ENCODE measurements at regions not wholly inside any gene's neighbourhood (a gene's known extent, or its start where the extent isn't known, plus 50 kb on each side); places are given as distances from the start of the nearest gene placed in this dataset.
"Not testable (repeated sequence)": the region's sequence is repeated elsewhere in the genome, so short reads cannot be mapped to it uniquely, and the experiment has no call there.

GRCh38 chr16:26396511-26397235 is 670.1 kb upstream of the C16orf82 start:
- no peaks in the 10 kb centered on the region for H4K20me1 ChIP-seq (ENCODE audit: control insufficient read depth, insufficient read depth, low read depth, low read length)
- H3K27ac ChIP-seq (ENCODE audit: low read depth, low read length), result no peak overlapping the region
- no peaks in the 10 kb centered on the region for H3F3A ChIP-seq (ENCODE audit: control insufficient read depth, insufficient read depth)
- no peaks in the 10 kb centered on the region for H3K9me3 ChIP-seq (ENCODE audit: control insufficient read depth, insufficient read depth, low read length)
- no peaks in the 10 kb centered on the region for H3K27me3 ChIP-seq (ENCODE audit: control insufficient read depth, low read length)
- no peak overlapping the region for H3K4me2 ChIP-seq (ENCODE audit: low read length)
- no peaks in the 10 kb centered on the region for H3K4me1 ChIP-seq (ENCODE audit: control insufficient read depth, low read length)
- TF ChIP-seq, protein P1, sequence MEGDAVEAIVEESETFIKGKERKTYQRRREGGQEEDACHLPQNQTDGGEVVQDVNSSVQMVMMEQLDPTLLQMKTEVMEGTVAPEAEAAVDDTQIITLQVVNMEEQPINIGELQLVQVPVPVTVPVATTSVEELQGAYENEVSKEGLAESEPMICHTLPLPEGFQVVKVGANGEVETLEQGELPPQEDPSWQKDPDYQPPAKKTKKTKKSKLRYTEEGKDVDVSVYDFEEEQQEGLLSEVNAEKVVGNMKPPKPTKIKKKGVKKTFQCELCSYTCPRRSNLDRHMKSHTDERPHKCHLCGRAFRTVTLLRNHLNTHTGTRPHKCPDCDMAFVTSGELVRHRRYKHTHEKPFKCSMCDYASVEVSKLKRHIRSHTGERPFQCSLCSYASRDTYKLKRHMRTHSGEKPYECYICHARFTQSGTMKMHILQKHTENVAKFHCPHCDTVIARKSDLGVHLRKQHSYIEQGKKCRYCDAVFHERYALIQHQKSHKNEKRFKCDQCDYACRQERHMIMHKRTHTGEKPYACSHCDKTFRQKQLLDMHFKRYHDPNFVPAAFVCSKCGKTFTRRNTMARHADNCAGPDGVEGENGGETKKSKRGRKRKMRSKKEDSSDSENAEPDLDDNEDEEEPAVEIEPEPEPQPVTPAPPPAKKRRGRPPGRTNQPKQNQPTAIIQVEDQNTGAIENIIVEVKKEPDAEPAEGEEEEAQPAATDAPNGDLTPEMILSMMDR (IDR thresholded peaks at IDR 0.05; ENCODE audit: low read depth, low read length, poor library complexity, severe bottlenecking), result no peak
- TF ChIP-seq EZH2phosphoT487 (IDR thresholded peaks at IDR 0.05; ENCODE audit: borderline replicate concordance, low read length), result no peak
- no peaks in the 10 kb centered on the region for H3K36me3 ChIP-seq (ENCODE audit: control insufficient read depth, low read length)
- no peak overlapping the region for H3K4me3 ChIP-seq (ENCODE audit: low read length)
- no peaks in the 10 kb centered on the region for H3K9me2 ChIP-seq (replicated peaks; ENCODE audit: control insufficient read depth, low read length)
- H3K79me2 ChIP-seq (ENCODE audit: control insufficient read depth, low read length), result no peaks in the 10 kb centered on the region

DNA sequence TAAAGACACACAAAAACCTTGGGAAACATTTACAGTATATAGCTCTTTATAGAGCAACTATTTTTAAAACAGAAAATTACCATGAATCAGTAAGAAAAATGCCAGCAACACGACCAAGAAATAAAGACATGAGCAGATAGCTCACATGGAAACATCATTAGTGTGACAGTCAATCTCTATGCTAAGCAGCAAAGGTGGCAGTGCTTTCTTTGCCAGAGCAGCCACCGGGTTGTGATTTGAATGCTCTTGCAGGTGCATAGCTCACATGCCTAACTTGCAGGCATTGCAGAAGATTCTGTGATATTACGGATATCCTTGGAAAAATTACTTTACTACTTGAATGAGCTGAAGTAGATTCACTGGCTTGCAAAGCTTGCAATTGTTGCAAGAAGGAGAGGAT is 652.9 kb upstream of the C16orf82 start:
- Histone ChIP-seq H3K27ac (ENCODE audit: low read depth, low read length) (no peak overlapping the region), H3K9me2 (replicated peaks; ENCODE audit: control insufficient read depth, low read length) (no peaks in the 10 kb centered on the region), H3K4me2 (ENCODE audit: low read length) (no peak overlapping the region), H3K4me3 (ENCODE audit: low read length) (no peak overlapping the region), H3K79me2 (ENCODE audit: control insufficient read depth, low read length) (no peaks in the 10 kb centered on the region), H4K20me1 (ENCODE audit: control insufficient read depth, insufficient read depth, low read depth, low read length) (no peaks in the 10 kb centered on the region), H3K9me3 (ENCODE audit: control insufficient read depth, insufficient read depth, low read length) (no peaks in the 10 kb centered on the region), H3F3A (ENCODE audit: control insufficient read depth, insufficient read depth) (no peaks in the 10 kb centered on the region), H3K36me3 (ENCODE audit: control insufficient read depth, low read length) (no peaks in the 10 kb centered on the region), H3K4me1 (ENCODE audit: control insufficient read depth, low read length) (no peaks in the 10 kb centered on the region), H3K27me3 (ENCODE audit: control insufficient read depth, low read length) (no peaks in the 10 kb centered on the region)
- no peak for TF ChIP-seq EZH2phosphoT487 (IDR thresholded peaks at IDR 0.05; ENCODE audit: borderline replicate concordance, low read length)
- TF ChIP-seq, protein P1 (IDR thresholded peaks at IDR 0.05; ENCODE audit: low read depth, low read length, poor library complexity, severe bottlenecking), result no peak

DNA sequence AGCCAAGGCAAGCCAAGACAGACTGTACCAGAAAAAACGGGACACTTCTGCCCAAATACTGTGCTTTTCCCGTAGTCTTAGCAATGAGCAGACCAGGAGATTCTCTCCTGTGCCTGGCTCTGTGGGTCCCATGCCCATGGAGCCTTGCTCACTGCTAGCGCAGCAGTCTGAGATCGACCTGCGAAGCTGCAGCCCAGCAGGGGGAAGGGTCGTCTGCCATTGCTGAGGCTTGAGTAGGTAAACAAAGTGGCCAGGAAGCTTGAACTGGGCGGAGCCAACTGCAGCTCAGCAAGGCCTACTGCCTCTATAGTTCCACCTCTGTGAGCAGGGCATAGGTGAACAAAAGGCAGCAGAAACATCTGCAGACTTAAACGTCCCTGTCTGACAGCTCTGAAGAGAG is 647.3 kb upstream of the C16orf82 start:
- not testable (repeated sequence) for H4K20me1 ChIP-seq (ENCODE audit: control insufficient read depth, insufficient read depth, low read depth, low read length); H3K4me3 ChIP-seq (ENCODE audit: low read length); H3K9me3 ChIP-seq (ENCODE audit: control insufficient read depth, insufficient read depth, low read length); H3K79me2 ChIP-seq (ENCODE audit: control insufficient read depth, low read length); H3K9me2 ChIP-seq (replicated peaks; ENCODE audit: control insufficient read depth, low read length); H3K27me3 ChIP-seq (ENCODE audit: control insufficient read depth, low read length); H3K4me2 ChIP-seq (ENCODE audit: low read length); H3K4me1 ChIP-seq (ENCODE audit: control insufficient read depth, low read length); H3F3A ChIP-seq (ENCODE audit: control insufficient read depth, insufficient read depth); H3K27ac ChIP-seq (ENCODE audit: low read depth, low read length); H3K36me3 ChIP-seq (ENCODE audit: control insufficient read depth, low read length)

DNA sequence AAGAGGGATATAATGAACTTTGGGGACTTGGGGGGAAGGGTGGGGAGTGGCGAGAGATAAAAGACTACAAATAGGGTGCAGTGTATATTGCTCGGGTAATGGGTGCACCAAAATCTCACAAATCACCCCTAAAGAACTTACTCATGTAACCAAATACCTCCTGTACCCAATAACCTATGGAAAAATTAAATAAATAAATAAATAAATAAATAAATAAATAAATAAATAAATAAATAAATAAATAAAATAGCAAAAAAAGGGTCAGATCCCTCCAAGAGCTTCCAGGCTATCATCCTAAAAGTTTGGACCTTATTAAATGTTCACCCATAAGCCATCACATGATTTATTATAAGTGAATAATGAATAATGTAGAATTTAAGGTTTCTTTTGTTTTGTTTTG is 636.1 kb upstream of the C16orf82 start:
- no peaks in the 10 kb centered on the region for H3K9me3 ChIP-seq (ENCODE audit: control insufficient read depth, insufficient read depth, low read length)
- no peaks in the 10 kb centered on the region for H4K20me1 ChIP-seq (ENCODE audit: control insufficient read depth, insufficient read depth, low read depth, low read length)
- no peaks in the 10 kb centered on the region for H3K9me2 ChIP-seq (replicated peaks; ENCODE audit: control insufficient read depth, low read length)
- no peak overlapping the region for H3K4me3 ChIP-seq (ENCODE audit: low read length)
- no peak overlapping the region for H3K4me2 ChIP-seq (ENCODE audit: low read length)
- no peaks in the 10 kb centered on the region for H3K27me3 ChIP-seq (ENCODE audit: control insufficient read depth, low read length)
- H3F3A ChIP-seq (ENCODE audit: control insufficient read depth, insufficient read depth), result no peaks in the 10 kb centered on the region
- TF ChIP-seq, protein P1 (IDR thresholded peaks at IDR 0.05; ENCODE audit: low read depth, low read length, poor library complexity, severe bottlenecking), result no peak
- no peak for TF ChIP-seq EZH2phosphoT487 (IDR thresholded peaks at IDR 0.05; ENCODE audit: borderline replicate concordance, low read length)
- no peak overlapping the region for H3K27ac ChIP-seq (ENCODE audit: low read depth, low read length)
- H3K79me2 ChIP-seq (ENCODE audit: control insufficient read depth, low read length), result no peaks in the 10 kb centered on the region
- no peaks in the 10 kb centered on the region for H3K4me1 ChIP-seq (ENCODE audit: control insufficient read depth, low read length)
- no peaks in the 10 kb centered on the region for H3K36me3 ChIP-seq (ENCODE audit: control insufficient read depth, low read length)
